ENCODE measurements at regions not wholly inside any gene's neighbourhood (a gene's known extent, or its start where the extent isn't known, plus 50 kb on each side); places are given as distances from the start of the nearest gene placed in this dataset.

DNA sequence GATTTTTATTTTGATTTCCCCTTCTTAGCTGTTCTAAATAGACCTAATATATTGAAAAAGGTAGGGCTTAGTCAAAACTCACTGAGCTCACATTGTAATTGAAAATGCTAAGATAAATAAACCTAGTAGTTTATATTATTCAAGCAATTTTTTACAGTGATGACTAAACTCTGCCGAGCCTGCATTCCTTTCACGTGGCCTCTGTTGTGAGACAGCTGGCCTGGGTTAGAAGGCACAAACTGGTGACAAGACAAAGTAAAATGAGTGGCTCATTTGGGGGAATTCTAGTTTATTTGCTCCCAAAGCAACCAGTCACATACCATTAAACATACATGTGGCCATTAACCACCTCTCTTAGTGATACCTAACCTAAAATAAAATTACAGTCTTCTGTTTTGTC, 169.4 kb upstream of the TEX13C start:
- TF ChIP-seq CBX8 (IDR thresholded peaks at IDR 0.05) (no peak), EP300 (IDR thresholded peaks at IDR 0.05) (no peak), CTCF (IDR thresholded peaks at IDR 0.05) (no peak)

All from A549 (cell line).